H9 (cell line): ENCODE measurements at regions not wholly inside any gene's neighbourhood (a gene's known extent, or its start where the extent isn't known, plus 50 kb on each side); places are given as distances from the start of the nearest gene placed in this dataset.

ENCODE experiments used
- DNase-seq: peaks from one replicate; pipeline ENCODE4 v3.0.0-alpha.2; 2017
- H2AFZ ChIP-seq: one replicate; pipeline ENCODE4 v1.6.1; 2013; ENCODE audit warnings: mild to moderate bottlenecking, low read length, control low read depth, moderate library complexity
- H2AK5ac ChIP-seq: 2 replicates; pipeline ENCODE4 v1.6.1; 2013; ENCODE audit warnings: low read length, control low read depth, mixed read lengths; ENCODE audit not compliant: insufficient read length
- H2BK120ac ChIP-seq: one replicate; pipeline ENCODE4 v1.6.1; 2013; ENCODE audit warnings: low read depth, mild to moderate bottlenecking, low read length, control low read depth, inconsistent platforms; ENCODE audit not compliant: poor library complexity, severe bottlenecking
- H2BK12ac ChIP-seq: 2 replicates; pipeline ENCODE4 v1.6.1; 2013; ENCODE audit warnings: low read length, control low read depth, mixed read lengths, low read depth; ENCODE audit not compliant: insufficient read length
- H2BK15ac ChIP-seq: 2 replicates; pipeline ENCODE4 v1.6.1; 2013; ENCODE audit warnings: low read depth, low read length, control low read depth
- H2BK20ac ChIP-seq: one replicate; pipeline ENCODE4 v1.6.1; 2013; ENCODE audit warnings: low read depth, mild to moderate bottlenecking, low read length, control low read depth, inconsistent platforms; ENCODE audit not compliant: poor library complexity, severe bottlenecking
- H2BK5ac ChIP-seq: 2 replicates; pipeline ENCODE4 v1.6.1; 2013; ENCODE audit warnings: low read length, control low read depth, mixed read lengths; ENCODE audit not compliant: insufficient read length
- H3K14ac ChIP-seq: 2 replicates; pipeline ENCODE4 v1.6.1; 2013; ENCODE audit warnings: low read length, control low read depth; ENCODE audit not compliant: insufficient read depth
- H3K18ac ChIP-seq: 2 replicates; pipeline ENCODE4 v1.6.1; 2013; ENCODE audit warnings: low read depth, mild to moderate bottlenecking, mixed read lengths, low read length, control low read depth; ENCODE audit not compliant: insufficient read length
- H3K23ac ChIP-seq: 2 replicates; pipeline ENCODE4 v1.6.1; 2013; ENCODE audit warnings: low read length, control low read depth, mixed read lengths, low read depth; ENCODE audit not compliant: insufficient read length
- H3K23me2 ChIP-seq: 2 replicates; pipeline ENCODE4 v1.6.1; 2013; ENCODE audit warnings: low read depth, mild to moderate bottlenecking, mixed read lengths, low read length, control low read depth; ENCODE audit not compliant: insufficient read length, poor library complexity, severe bottlenecking
- H3K27ac ChIP-seq: 2 replicates; pipeline ENCODE4 v1.5.1; 2013; ENCODE audit warnings: low read length, control low read depth, mixed read lengths, low read depth; ENCODE audit not compliant: insufficient read length
- H3K27me3 ChIP-seq: 2 replicates; pipeline ENCODE4 v1.6.1; 2013; ENCODE audit warnings: low read length, control low read depth, inconsistent platforms; ENCODE audit not compliant: insufficient read depth
- H3K4ac ChIP-seq: 2 replicates; pipeline ENCODE4 v1.6.1; 2013; ENCODE audit warnings: low read depth, mild to moderate bottlenecking, control low read depth, inconsistent platforms, low read length, moderate library complexity
- H3K4me1 ChIP-seq: 2 replicates; pipeline ENCODE4 v1.6.1; 2013; ENCODE audit warnings: low read length, control low read depth, inconsistent platforms; ENCODE audit not compliant: insufficient read depth
- H3K4me2 ChIP-seq: 2 replicates; pipeline ENCODE4 v1.6.1; 2013; ENCODE audit warnings: low read length, control low read depth, mixed read lengths; ENCODE audit not compliant: insufficient read length, insufficient read depth
- H3K56ac ChIP-seq: 2 replicates; pipeline ENCODE4 v1.6.1; 2013; ENCODE audit warnings: low read depth, mild to moderate bottlenecking, mixed read lengths, low read length, control low read depth; ENCODE audit not compliant: insufficient read length
- H3K79me1 ChIP-seq: 2 replicates; pipeline ENCODE4 v1.6.1; 2013; ENCODE audit warnings: low read depth, mild to moderate bottlenecking, moderate library complexity, low read length, control low read depth, inconsistent platforms; ENCODE audit not compliant: insufficient read depth, poor library complexity, severe bottlenecking
- H3K79me2 ChIP-seq: 2 replicates; pipeline ENCODE4 v1.6.1; 2013; ENCODE audit warnings: low read length, control low read depth, inconsistent platforms; ENCODE audit not compliant: insufficient read depth
- H3K9ac ChIP-seq: 2 replicates; pipeline ENCODE4 v1.6.1; 2013; ENCODE audit warnings: low read length, control low read depth, mixed read lengths; ENCODE audit not compliant: insufficient read length; ENCODE audit errors: extremely low read depth
- H3K9me3 ChIP-seq: one replicate; pipeline ENCODE4 v1.6.1; 2013; ENCODE audit warnings: low read depth, low read length, inconsistent platforms; ENCODE audit not compliant: control insufficient read depth
- H3T11ph ChIP-seq: one replicate; pipeline ENCODE4 v1.6.1; 2013; ENCODE audit warnings: mild to moderate bottlenecking, low read length, control low read depth, inconsistent platforms
- H4K20me1 ChIP-seq: one replicate; pipeline ENCODE4 v1.6.1; 2013; ENCODE audit not compliant: control insufficient read depth, insufficient read length, insufficient read depth
- H4K5ac ChIP-seq: 2 replicates; pipeline ENCODE4 v1.6.1; 2013; ENCODE audit warnings: low read depth, mild to moderate bottlenecking, mixed read lengths, low read length, control low read depth; ENCODE audit not compliant: insufficient read length
- H4K8ac ChIP-seq: replicated peaks from 2 replicates; pipeline ENCODE4 v1.6.1; 2013; ENCODE audit warnings: low read length, control low read depth, mixed read lengths, low read depth; ENCODE audit not compliant: insufficient read length
- H4K91ac ChIP-seq: 2 replicates; pipeline ENCODE4 v1.6.1; 2013; ENCODE audit warnings: low read depth, mild to moderate bottlenecking, moderate library complexity, mixed read lengths, low read length, control low read depth; ENCODE audit not compliant: insufficient read length
- H3K27ac Mint-ChIP-seq, 3 experiments: 2 replicates in 2 of 3; 3 replicates in 1 of 3; pipeline ENCODE4 v1.8.0; 2020 to 2021; ENCODE audit warnings: mixed read lengths in 3 of 3, mild to moderate bottlenecking in 1 of 3, moderate library complexity in 1 of 3
- H3K27me3 Mint-ChIP-seq: 2 replicates; pipeline ENCODE4 v1.8.0; 2021; ENCODE audit warnings: low read depth, mild to moderate bottlenecking, moderate library complexity, mixed read lengths
- H3K36me3 Mint-ChIP-seq, 3 experiments: 2 replicates in 2 of 3; 3 replicates in 1 of 3; pipeline ENCODE4 v1.8.0; 2020 to 2021; ENCODE audit warnings: low read depth in 3 of 3, mixed read lengths in 3 of 3; ENCODE audit not compliant: insufficient read depth in 1 of 3
- H3K4me1 Mint-ChIP-seq, 2 experiments: 2 replicates each; pipeline ENCODE4 v1.8.0; 2020; ENCODE audit warnings: mixed read lengths in 2 of 2
- H3K4me3 Mint-ChIP-seq, 2 experiments: 2 replicates in 1 of 2; 3 replicates in 1 of 2; pipeline ENCODE4 v1.8.0; 2020 to 2021; ENCODE audit warnings: mild to moderate bottlenecking in 2 of 2, mixed read lengths in 2 of 2, moderate library complexity in 1 of 2
- H3K9me3 Mint-ChIP-seq, 2 experiments: 2 replicates in 1 of 2; 3 replicates in 1 of 2; pipeline ENCODE4 v1.8.0; 2020; ENCODE audit warnings: mild to moderate bottlenecking in 2 of 2, mixed read lengths in 2 of 2, moderate library complexity in 1 of 2
- CTCF ChIP-seq: fragments of 200-600 bp; sonication (generic); conservative IDR thresholded peaks from 3 replicates; pipeline ENCODE4 v1.8.0; 2021; ENCODE audit warnings: antibody characterized with exemption, mild to moderate bottlenecking
- WGBS: extraction: QIAGEN DNeasy Blood & Tissue Kit; methylation state at CpG from one replicate; pipeline ENCODE4 v1.1.7; 2013; ENCODE audit warnings: missing lambda C conversion rate, low lambda C conversion rate, mixed read lengths; ENCODE audit not compliant: insufficient read length; ENCODE audit errors: extremely low coverage; 5-methylcytosine and 5-hydroxymethylcytosine counted together

GRCh38 chr2:182559623-182560022 lies 132.8 kb upstream of the PDE1A start:
- Histone ChIP-seq H2BK120ac (no peak overlapping the region), H3K4me2 (no peak overlapping the region), H4K91ac (no peak overlapping the region), H3K27me3 (no peaks in the 10 kb centered on the region), H3K27ac (no peak overlapping the region), H3K4me1 (no peaks in the 10 kb centered on the region), H3K18ac (no peak overlapping the region), H2BK12ac (no peak overlapping the region), H2BK20ac (no peak overlapping the region), H4K5ac (no peak overlapping the region), H3K23me2 (no peaks in the 10 kb centered on the region), H4K20me1 (no peaks in the 10 kb centered on the region), H3K23ac (no peak overlapping the region), H2BK5ac (no peak overlapping the region), H3K79me2 (no peaks in the 10 kb centered on the region), H2BK15ac (no peak overlapping the region), H3K9ac (no peak overlapping the region), H2AK5ac (no peak overlapping the region), H3K4ac (no peak overlapping the region), H3K56ac (no peak overlapping the region), H3T11ph (no peak overlapping the region), H4K8ac (no peak overlapping the region), H3K79me1 (no peaks in the 10 kb centered on the region), H3K9me3 (no peaks in the 10 kb centered on the region), H2AFZ (no peak overlapping the region), H3K14ac (no peak overlapping the region)
- H3K9me3 Mint-ChIP-seq, result no peaks in the 10 kb centered on the region; a peak in 1 of 5 replicates
- no peaks in the 10 kb centered on the region for H3K27me3 Mint-ChIP-seq
- WGBS, result no CpG with 5 or more reads among the region's 3 CpGs
- H3K4me1 Mint-ChIP-seq, result no peaks in the 10 kb centered on the region
- no peak overlapping the region for H3K27ac Mint-ChIP-seq
- TF ChIP-seq CTCF, result no peak
- peaks cover 0 to 2% (median 0%) of the 10 kb centered on the region in 3 experiments; a peak in 1 of 7 replicates for H3K36me3 Mint-ChIP-seq
- H3K4me3 Mint-ChIP-seq, result no peak overlapping the region
- DNase-seq, result no peak
